HG03342 (cell line): ENCODE measurements at regions not wholly inside any gene's neighbourhood (a gene's known extent, or its start where the extent isn't known, plus 50 kb on each side); places are given as distances from the start of the nearest gene placed in this dataset.

Experiments used
- ATAC-seq: cut with Tn5 transposase; IDR thresholded peaks from one replicate; pipeline ENCODE4 v1.9.1; 2021; ENCODE audit warnings: mild to moderate bottlenecking, moderate library complexity; ENCODE audit not compliant: unreplicated experiment

GRCh38 chr20:60306551-60306950 lies 348.3 kb downstream of the CDH26 start:
- ATAC-seq = no peak

GRCh38 chr20:60310560-60311349 lies 352.5 kb downstream of the CDH26 start:
- no peak for ATAC-seq

- no peak for ATAC-seq
Observed at GRCh38 chr20:60313191-60313590, 355.0 kb downstream of the CDH26 start.

GRCh38 chr20:60313614-60314013 lies 355.4 kb downstream of the CDH26 start:
- ATAC-seq = no peak

- no peak for ATAC-seq
Observed at GRCh38 chr20:60314727-60315126, 356.5 kb downstream of the CDH26 start.

- ATAC-seq = no peak
Observed at GRCh38 chr20:60316476-60317158, 358.4 kb downstream of the CDH26 start.

GRCh38 chr20:60317401-60317800 lies 359.2 kb downstream of the CDH26 start:
- no peak for ATAC-seq

GRCh38 chr20:60321601-60322000 lies 363.4 kb downstream of the CDH26 start:
- no peak for ATAC-seq

GRCh38 chr20:60326821-60327220 lies 368.6 kb downstream of the CDH26 start:
- no peak for ATAC-seq

GRCh38 chr20:60327971-60328660 lies 369.9 kb downstream of the CDH26 start:
- no peak for ATAC-seq

- ATAC-seq = no peak
Observed at GRCh38 chr20:60330461-60330860, 372.2 kb downstream of the CDH26 start.

GRCh38 chr20:60331688-60332300 lies 373.6 kb downstream of the CDH26 start:
- ATAC-seq = no peak

GRCh38 chr20:60332523-60332922 lies 374.3 kb downstream of the CDH26 start:
- ATAC-seq = no peak

- no peak for ATAC-seq
Observed at GRCh38 chr20:60334911-60335310, 376.7 kb downstream of the CDH26 start.

- ATAC-seq = no peak
Observed at GRCh38 chr20:60338556-60338955, 380.3 kb downstream of the CDH26 start.

GRCh38 chr20:60339738-60340137 lies 381.5 kb downstream of the CDH26 start:
- ATAC-seq = no peak

GRCh38 chr20:60340232-60340631 lies 382.0 kb downstream of the CDH26 start:
- ATAC-seq = no peak

- ATAC-seq = no peak
Observed at GRCh38 chr20:60341062-60341461, 382.8 kb downstream of the CDH26 start.

- no peak for ATAC-seq
Observed at GRCh38 chr20:60345106-60345505, 386.9 kb downstream of the CDH26 start.

- ATAC-seq = no peak
Observed at GRCh38 chr20:60349418-60349817, 391.2 kb downstream of the CDH26 start.

- ATAC-seq = no peak
Observed at GRCh38 chr20:60352017-60352416, 393.8 kb downstream of the CDH26 start.
